Body of pancreas (tissue), 4 donors: ENCODE measurements at regions not wholly inside any gene's neighbourhood (a gene's known extent, or its start where the extent isn't known, plus 50 kb on each side); places are given as distances from the start of the nearest gene placed in this dataset.
A peak's percentile ranks its signal among the peaks of the same experiment; 100 is the strongest.

ENCODE experiments used
- ATAC-seq: fragments of 150-250 bp; one replicate; pipeline ENCODE4 v1.9.1; 2016
- DNase-seq, 4 donors: peaks; one replicate each; pipeline ENCODE4 v3.0.0-alpha.2; 2019
- H3K27ac ChIP-seq, 4 donors: fragments of 200-600 bp; sonication (generic); 1 replicate in 3 of 4; 2 replicates in 1 of 4; pipeline versions ENCODE4 v1.5.1 to v1.6.1; 2016 to 2019; ENCODE audit warnings: mild to moderate bottlenecking in 1 of 4, mixed read lengths in 1 of 4, moderate library complexity in 1 of 4
- H3K27me3 ChIP-seq, 2 donors: fragments of 200-600 bp; sonication (generic); one replicate each; pipeline ENCODE4 v1.6.0; 2016; ENCODE audit warnings: mild to moderate bottlenecking in 1 of 2
- H3K36me3 ChIP-seq, 2 donors: fragments of 200-600 bp; sonication (generic); replicated peaks in 1 of 2; 2 replicates each; pipeline ENCODE4 v1.5.1; 2016; ENCODE audit warnings: low read depth in 2 of 2; ENCODE audit not compliant: insufficient read depth in 1 of 2
- H3K4me1 ChIP-seq: fragments of 200-600 bp; sonication (generic); one replicate; pipeline ENCODE4 v1.6.0; 2016
- H3K4me3 ChIP-seq, 2 donors: fragments of 200-600 bp; sonication (generic); 1 replicate in 1 of 2; 2 replicates in 1 of 2; pipeline ENCODE4 v1.5.1; 2016 to 2019
- H3K9me3 ChIP-seq, 3 donors: fragments of 200-600 bp; sonication (generic); 1 replicate in 2 of 3; 2 replicates in 1 of 3; pipeline ENCODE4 v1.5.1; 2016
- POLR2A ChIP-seq, 3 donors: fragments of 450-650 bp; IDR thresholded peaks; one replicate each; pipeline ENCODE4 v1.6.1; 2016; ENCODE audit warnings: antibody characterized with exemption in 3 of 3, mild to moderate bottlenecking in 2 of 3
- WGBS, 2 donors: methylation state at CpG; one replicate each; pipeline ENCODE4 v1.1.5; 2017; 5-methylcytosine and 5-hydroxymethylcytosine counted together
- intact Hi-C: fragments of 100-400 bp; cut with DNase I; formaldehyde crosslinking; loops from one replicate; pipeline ENCODE4 v1.15.1; 2023
- TF ChIP-seq, protein P1 (sequence below), 7 experiments: fragments of 450-650 bp in 4 of 7; fragments of 200-600 bp in 3 of 7; sonication (generic) in 3 of 7; IDR thresholded peaks; one replicate each; pipeline ENCODE4 v1.5.1; 2016 to 2019; ENCODE audit warnings: antibody characterized with exemption in 7 of 7

DNA sequence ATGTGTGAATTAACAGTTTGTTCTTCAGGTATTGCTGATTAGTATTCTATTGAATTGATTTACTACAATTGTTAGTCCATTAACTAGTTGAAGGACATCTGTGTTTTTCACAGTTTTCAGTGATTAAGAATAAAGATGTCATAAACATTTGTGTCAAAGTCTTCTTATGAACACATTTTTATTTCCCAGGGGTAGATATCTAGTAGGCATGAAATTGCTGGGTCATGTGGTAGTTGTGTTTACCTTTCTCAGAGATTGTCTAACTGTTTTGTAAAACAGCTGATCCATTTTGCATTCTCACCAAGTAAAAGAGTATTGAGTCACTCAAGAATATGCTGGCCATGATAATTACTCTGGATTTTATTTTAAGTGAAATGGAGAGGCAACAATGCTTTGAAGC, 1145.3 kb downstream of the FSCB start:
- no peak for DNase-seq
- intact Hi-C loops = no loop called here

DNA sequence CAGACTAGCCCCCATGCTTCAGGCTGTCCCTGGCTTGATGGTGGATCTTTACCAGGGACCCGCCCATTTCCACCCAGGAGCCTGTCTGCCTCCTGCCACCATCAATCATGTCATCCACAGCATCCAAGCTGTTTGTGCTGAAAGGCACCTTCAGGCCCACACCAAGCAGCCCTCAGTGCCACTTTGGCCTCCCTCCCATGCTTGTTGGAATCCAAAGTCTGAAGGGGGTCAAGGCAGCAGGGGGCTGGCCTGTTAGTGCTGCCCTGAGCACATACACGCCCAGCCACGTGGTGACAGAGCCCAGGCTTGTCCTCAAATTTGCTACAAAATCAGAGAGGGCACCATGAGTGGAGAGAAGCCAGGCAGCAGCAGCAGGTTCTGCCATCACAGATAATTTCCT, 1146.8 kb downstream of the FSCB start:
- DNase-seq (no peak), ATAC-seq (no peak)
- Histone ChIP-seq H3K27ac (no peak overlapping the region), H3K4me1 (peaks cover 41% of the 10 kb centered on the region), H3K27me3 (no peaks in the 10 kb centered on the region), H3K36me3 (no peaks in the 10 kb centered on the region), H3K4me3 (no peak overlapping the region), H3K9me3 (no peaks in the 10 kb centered on the region)
- 74 to 76% methylated on average over 3 of the region's 3 CpGs for WGBS, 2 donors
- intact Hi-C loops = no loop called here
- no peak for TF ChIP-seq POLR2A (IDR thresholded peaks at IDR 0.05)
- TF ChIP-seq, protein P1, sequence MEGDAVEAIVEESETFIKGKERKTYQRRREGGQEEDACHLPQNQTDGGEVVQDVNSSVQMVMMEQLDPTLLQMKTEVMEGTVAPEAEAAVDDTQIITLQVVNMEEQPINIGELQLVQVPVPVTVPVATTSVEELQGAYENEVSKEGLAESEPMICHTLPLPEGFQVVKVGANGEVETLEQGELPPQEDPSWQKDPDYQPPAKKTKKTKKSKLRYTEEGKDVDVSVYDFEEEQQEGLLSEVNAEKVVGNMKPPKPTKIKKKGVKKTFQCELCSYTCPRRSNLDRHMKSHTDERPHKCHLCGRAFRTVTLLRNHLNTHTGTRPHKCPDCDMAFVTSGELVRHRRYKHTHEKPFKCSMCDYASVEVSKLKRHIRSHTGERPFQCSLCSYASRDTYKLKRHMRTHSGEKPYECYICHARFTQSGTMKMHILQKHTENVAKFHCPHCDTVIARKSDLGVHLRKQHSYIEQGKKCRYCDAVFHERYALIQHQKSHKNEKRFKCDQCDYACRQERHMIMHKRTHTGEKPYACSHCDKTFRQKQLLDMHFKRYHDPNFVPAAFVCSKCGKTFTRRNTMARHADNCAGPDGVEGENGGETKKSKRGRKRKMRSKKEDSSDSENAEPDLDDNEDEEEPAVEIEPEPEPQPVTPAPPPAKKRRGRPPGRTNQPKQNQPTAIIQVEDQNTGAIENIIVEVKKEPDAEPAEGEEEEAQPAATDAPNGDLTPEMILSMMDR (IDR thresholded peaks at IDR 0.05) = no peak

More for the DNA sequence above, 1145.3 kb downstream of the FSCB start:
- TF ChIP-seq, protein P1 (IDR thresholded peaks at IDR 0.05) = no peak
- no peak for TF ChIP-seq POLR2A (IDR thresholded peaks at IDR 0.05)
- Histone ChIP-seq H3K9me3 (no peaks in the 10 kb centered on the region), H3K4me1 (peaks cover 34% of the 10 kb centered on the region), H3K4me3 (no peak overlapping the region), H3K27ac (no peak overlapping the region), H3K27me3 (no peaks in the 10 kb centered on the region), H3K36me3 (no peaks in the 10 kb centered on the region)
- peak; percentile 70 for ATAC-seq

DNA sequence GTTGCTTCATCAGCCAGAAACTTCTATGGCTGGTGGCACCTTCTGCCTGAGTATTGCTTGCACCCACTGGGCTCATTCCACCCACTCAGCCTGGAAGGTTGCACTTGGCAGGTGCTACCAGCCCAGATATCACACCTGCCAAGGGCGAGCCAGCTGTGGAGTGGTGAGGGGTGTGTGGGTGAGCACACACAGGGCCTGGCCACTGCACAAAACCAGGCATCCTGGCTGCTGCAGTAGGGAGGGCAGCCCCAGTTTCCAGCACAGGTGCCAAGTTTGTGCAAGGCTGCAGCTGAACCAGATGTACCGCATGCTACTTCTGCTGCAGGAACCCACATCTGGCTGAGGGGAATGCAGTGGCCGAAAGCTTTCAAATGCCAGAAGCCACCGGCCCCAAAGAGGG, 1147.8 kb downstream of the FSCB start:
- DNase-seq (peak in 3 of 4 donors; percentile 9 to 62 (median 26)), ATAC-seq (no peak)
- Histone ChIP-seq H3K4me3 (no peak overlapping the region), H3K4me1 (peaks cover 41% of the 10 kb centered on the region), H3K27ac (no peak overlapping the region), H3K9me3 (no peaks in the 10 kb centered on the region), H3K36me3 (no peaks in the 10 kb centered on the region), H3K27me3 (no peaks in the 10 kb centered on the region)
- intact Hi-C loops = no loop called here
- TF ChIP-seq, protein P1 (IDR thresholded peaks at IDR 0.05) = no peak
- TF ChIP-seq POLR2A (IDR thresholded peaks at IDR 0.05) = no peak
- WGBS, 2 donors = 74% methylated on average over 4 of the region's 4 CpGs; no CpG with 5 or more reads in 1 of the 2 donors

DNA sequence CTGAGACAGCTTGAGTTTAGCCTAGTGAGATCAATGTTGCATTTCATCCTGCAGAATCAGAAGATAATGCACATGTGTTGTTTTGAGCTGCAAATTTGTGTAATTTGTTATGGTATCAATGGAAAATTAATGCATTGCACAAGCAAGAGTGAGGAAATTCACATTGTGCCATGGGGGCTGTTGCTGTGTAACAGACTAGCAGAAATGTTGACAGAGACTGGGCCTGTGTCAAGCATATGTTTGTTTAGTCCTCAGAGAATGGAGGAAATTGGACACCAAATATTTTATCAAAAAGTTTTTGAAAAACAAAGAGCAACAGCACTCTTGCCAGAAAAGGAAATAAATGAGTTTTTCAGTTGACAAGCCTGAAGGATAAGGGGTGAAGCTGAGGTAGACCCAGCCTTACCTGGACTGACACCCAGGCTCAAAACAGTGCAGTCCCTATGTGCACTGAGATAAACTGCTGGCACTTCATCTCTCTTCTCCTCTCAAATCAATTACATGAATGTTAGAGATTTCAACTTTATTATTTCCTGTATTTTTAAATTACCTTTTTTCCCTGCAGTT, 1150.0 kb downstream of the FSCB start:
- peak in 2 of 4 donors; percentile 25 to 36 for DNase-seq
- peak; percentile 66 for ATAC-seq
- intact Hi-C loops = no loop called here
- H3K9me3 ChIP-seq = no peaks in the 10 kb centered on the region
- no peaks in the 10 kb centered on the region for H3K27me3 ChIP-seq
- H3K36me3 ChIP-seq = no peaks in the 10 kb centered on the region
- no peak for TF ChIP-seq POLR2A (IDR thresholded peaks at IDR 0.05)
- TF ChIP-seq, protein P1 (IDR thresholded peaks at IDR 0.05) = no peak
- peaks cover 37% of the 10 kb centered on the region for H3K4me1 ChIP-seq
- H3K27ac ChIP-seq = peak overlapping the region in 2 of 4 donors; percentile 9 to 15
- H3K4me3 ChIP-seq = no peak overlapping the region

DNA sequence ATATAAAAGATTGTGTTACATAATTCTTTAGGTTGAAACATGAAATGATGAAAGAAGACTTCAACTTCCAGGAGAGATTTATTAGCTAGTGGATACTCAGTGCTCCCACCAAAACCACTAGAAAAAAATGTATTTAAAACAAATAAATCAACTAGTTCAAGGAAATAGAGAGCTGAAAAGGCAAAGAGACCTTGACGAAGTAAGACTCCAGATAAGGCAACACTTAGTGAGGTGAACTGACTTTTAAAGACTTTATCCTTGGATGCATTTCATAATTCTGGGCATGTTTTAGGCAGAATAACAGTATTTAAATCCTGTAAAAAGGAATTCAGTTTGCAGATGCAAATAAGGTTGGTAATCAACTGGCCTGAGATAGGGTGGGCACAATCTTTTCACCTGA, 1150.7 kb downstream of the FSCB start:
- H3K9me3 ChIP-seq = no peaks in the 10 kb centered on the region
- no peak overlapping the region for H3K4me3 ChIP-seq
- peaks cover 30% of the 10 kb centered on the region for H3K4me1 ChIP-seq
- no peaks in the 10 kb centered on the region for H3K36me3 ChIP-seq
- DNase-seq (no peak), ATAC-seq (peak; percentile 42)
- intact Hi-C loops = no loop called here
- H3K27ac ChIP-seq = no peak overlapping the region
- H3K27me3 ChIP-seq = no peaks in the 10 kb centered on the region
- TF ChIP-seq, protein P1 (IDR thresholded peaks at IDR 0.05) = no peak
- no peak for TF ChIP-seq POLR2A (IDR thresholded peaks at IDR 0.05)
- 15% methylated on average over 1 of the region's 1 CpG for WGBS, 2 donors
